ENCODE measurements at regions not wholly inside any gene's neighbourhood (a gene's known extent, or its start where the extent isn't known, plus 50 kb on each side); places are given as distances from the start of the nearest gene placed in this dataset.

GRCh38 chrX:155767876-155768769 is 113.0 kb upstream of the VAMP7 start:
- H3K9ac ChIP-seq (ENCODE audit: extremely low read depth, insufficient read length, low read length): peak overlapping the region; percentile 22
- peaks cover 42 to 57% of the 10 kb centered on the region in 2 experiments for H3K9me3 Mint-ChIP-seq

More at GRCh38 chrX:155767876-155768769, 113.0 kb upstream of the VAMP7 start:
- Mint-ChIP-seq H3K4me1 (peaks cover 33 to 39% of the 10 kb centered on the region in 2 experiments), H3K4me3 (peak overlapping the region; percentile 79 to 88), H3K27ac (0 out of 7 replicates have a peak overlapping the region, but pooled peaks of 1 of the 3 experiments have one; percentile 72), H3K27me3 (ENCODE audit: low read depth) (no peaks in the 10 kb centered on the region), H3K36me3 (ENCODE audit: insufficient read depth in 1 of 3, low read depth in 3 of 3) (peaks cover 0 to 2% (median 0%) of the 10 kb centered on the region in 3 experiments; a peak in 1 of 7 replicates)
- Histone ChIP-seq H2BK20ac (ENCODE audit: low read depth, low read length, poor library complexity, severe bottlenecking) (no peak overlapping the region), H3K4me2 (ENCODE audit: insufficient read depth, insufficient read length, low read length) (peak overlapping the region; percentile 78), H2BK5ac (ENCODE audit: insufficient read length, low read length) (no peak overlapping the region), H3K79me1 (ENCODE audit: insufficient read depth, low read depth, low read length, poor library complexity, severe bottlenecking) (no peaks in the 10 kb centered on the region), H3K18ac (ENCODE audit: insufficient read length, low read depth, low read length) (no peak overlapping the region), H2AK5ac (ENCODE audit: insufficient read length, low read length) (no peak overlapping the region), H3K23ac (ENCODE audit: insufficient read length, low read depth, low read length) (no peak overlapping the region), H4K20me1 (ENCODE audit: control insufficient read depth, insufficient read depth, insufficient read length) (no peaks in the 10 kb centered on the region), H3K79me2 (ENCODE audit: insufficient read depth, low read length) (no peaks in the 10 kb centered on the region), H3K27ac (ENCODE audit: insufficient read length, low read depth, low read length) (no peak overlapping the region), H2AFZ (ENCODE audit: low read length) (no peak overlapping the region), H4K5ac (ENCODE audit: insufficient read length, low read depth, low read length) (no peak overlapping the region), H3K4ac (ENCODE audit: low read depth, low read length) (no peak overlapping the region), H3K23me2 (ENCODE audit: insufficient read length, low read depth, low read length, poor library complexity, severe bottlenecking) (no peaks in the 10 kb centered on the region), H3K9me3 (ENCODE audit: control insufficient read depth, low read depth, low read length) (peaks cover 27% of the 10 kb centered on the region), H3K14ac (ENCODE audit: insufficient read depth, low read length) (no peak overlapping the region), H4K8ac (replicated peaks; ENCODE audit: insufficient read length, low read depth, low read length) (no peak overlapping the region), H4K91ac (ENCODE audit: insufficient read length, low read depth, low read length) (no peak overlapping the region), H3T11ph (ENCODE audit: low read length) (no peak overlapping the region), H3K56ac (ENCODE audit: insufficient read length, low read depth, low read length) (no peak overlapping the region), H3K27me3 (ENCODE audit: insufficient read depth, low read length) (no peaks in the 10 kb centered on the region), H2BK12ac (ENCODE audit: insufficient read length, low read depth, low read length) (no peak overlapping the region), H2BK120ac (ENCODE audit: low read depth, low read length, poor library complexity, severe bottlenecking) (no peak overlapping the region), H2BK15ac (ENCODE audit: low read depth, low read length) (no peak overlapping the region), H3K4me1 (ENCODE audit: insufficient read depth, low read length) (no peaks in the 10 kb centered on the region)
- TF ChIP-seq CTCF (conservative IDR thresholded peaks at IDR 0.05): no peak
- no CpG with 5 or more reads among the region's 24 CpGs for WGBS (ENCODE audit: extremely low coverage, insufficient read length, low lambda C conversion rate)
- DNase-seq: no peak

Data from H9 (cell line).